Activated CD8-positive, alpha-beta memory T cell treated with anti-CD3 and anti-CD28 coated beads, Interleukin-2, amount 50 U/mL, for 4 hours (primary cell): ENCODE measurements at regions not wholly inside any gene's neighbourhood (a gene's known extent, or its start where the extent isn't known, plus 50 kb on each side); places are given as distances from the start of the nearest gene placed in this dataset.
"Not testable (repeated sequence)": the region's sequence is repeated elsewhere in the genome, so short reads cannot be mapped to it uniquely, and the experiment has no call there.

ENCODE experiments used
- DNase-seq: peaks from one replicate; pipeline ENCODE4 v3.0.0-alpha.2; 2020

DNA sequence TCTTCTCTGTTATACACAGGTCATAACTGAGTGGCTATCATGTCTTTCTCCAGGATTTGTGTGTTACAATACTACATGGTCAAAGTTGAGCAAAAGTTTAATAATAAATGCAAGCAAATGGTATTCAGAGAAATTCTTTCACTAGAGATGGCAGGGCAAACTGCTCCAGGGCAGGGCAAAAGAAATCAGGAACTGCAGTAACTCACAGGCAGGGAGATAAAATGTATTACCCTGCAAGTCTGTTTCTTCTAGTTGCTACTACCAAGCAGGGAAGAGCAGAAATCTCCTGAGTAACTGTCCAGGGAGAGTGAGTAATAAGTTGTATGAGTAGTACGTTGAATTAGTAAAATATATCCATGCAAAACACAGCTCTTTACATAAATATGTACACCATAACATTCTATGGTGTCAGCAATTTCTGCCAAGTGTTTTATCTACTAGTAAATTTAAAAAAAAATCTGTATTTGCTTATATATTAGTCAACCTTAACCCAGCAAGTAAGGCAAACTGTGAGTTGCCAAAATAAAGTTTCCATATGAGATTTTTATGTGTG is 404.1 kb downstream of the ZEB2 start:
- no peak for DNase-seq

DNA sequence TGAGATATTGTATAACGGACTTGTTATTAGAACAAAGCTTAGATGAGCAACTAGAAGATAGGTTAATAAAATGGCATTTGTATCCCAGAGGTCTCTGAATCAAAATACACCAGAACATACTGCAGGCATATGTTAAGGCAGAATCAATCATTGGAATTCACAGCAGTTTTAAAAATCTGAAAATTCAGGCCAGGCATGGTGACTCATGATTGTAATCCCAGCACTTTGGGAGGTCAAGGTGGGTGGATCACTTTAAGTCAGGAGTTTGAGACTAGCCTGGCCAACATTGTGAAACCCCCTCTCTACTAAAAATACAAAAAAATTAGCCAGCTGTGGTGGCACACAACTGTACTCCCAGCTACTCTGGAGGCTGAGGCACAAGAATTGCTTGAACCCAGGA is 405.2 kb downstream of the ZEB2 start:
- no peak for DNase-seq

DNA sequence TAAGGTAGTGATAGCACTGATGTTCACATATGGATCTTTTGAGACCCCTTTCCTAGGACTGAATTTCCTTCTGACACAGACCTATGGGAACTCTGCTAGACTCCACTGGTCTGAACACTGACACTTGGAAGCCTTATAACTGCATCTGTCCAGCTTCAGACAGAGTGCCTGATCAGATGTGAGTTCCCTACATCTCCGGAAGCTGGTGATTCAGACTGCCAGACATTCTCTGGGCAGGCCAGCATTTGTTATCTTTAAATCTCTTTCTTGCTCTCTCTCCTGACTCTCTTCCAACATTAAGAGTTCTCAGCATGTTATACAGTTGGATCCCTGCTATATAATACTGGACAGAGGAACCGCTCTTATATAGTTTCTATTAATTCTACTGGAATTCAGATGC is 408.5 kb downstream of the ZEB2 start:
- DNase-seq = no peak

DNA sequence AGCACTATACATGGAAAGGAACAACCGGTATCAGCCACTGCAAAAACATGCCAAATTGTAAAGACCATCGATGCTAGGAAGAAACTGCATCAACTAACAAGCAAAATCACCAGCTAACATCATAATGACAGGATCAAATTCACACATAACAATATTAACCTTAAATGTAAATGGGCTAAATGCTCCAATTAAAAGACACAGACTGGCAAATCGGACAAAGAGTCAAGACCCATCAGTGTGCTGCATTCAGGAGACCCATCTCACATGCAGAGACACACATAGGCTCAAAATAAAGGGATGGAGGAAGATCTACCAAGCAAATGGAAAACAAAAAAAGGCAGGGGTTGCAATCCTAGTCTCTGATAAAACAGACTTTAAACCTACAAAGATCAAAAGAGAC is 413.8 kb downstream of the ZEB2 start:
- not testable (repeated sequence) for DNase-seq

DNA sequence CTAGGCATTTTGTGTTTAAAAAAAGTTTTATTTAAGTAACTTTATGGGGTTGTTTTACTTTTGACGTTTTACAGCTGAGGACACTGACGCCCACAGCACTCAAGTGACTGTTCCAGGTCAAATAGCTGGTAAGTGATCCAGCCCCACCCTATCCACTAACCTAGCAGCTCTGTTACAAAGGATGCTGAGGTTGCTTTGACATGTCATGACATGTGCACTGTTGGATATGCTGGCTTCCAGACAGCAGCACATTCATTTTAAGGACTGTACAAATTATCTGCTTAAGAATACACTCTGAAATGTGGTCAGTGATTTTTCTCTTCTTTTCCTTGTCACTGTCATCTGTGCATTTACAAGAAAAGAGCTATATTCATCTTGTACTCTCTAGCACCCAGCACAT is 417.5 kb downstream of the ZEB2 start:
- no peak for DNase-seq

DNA sequence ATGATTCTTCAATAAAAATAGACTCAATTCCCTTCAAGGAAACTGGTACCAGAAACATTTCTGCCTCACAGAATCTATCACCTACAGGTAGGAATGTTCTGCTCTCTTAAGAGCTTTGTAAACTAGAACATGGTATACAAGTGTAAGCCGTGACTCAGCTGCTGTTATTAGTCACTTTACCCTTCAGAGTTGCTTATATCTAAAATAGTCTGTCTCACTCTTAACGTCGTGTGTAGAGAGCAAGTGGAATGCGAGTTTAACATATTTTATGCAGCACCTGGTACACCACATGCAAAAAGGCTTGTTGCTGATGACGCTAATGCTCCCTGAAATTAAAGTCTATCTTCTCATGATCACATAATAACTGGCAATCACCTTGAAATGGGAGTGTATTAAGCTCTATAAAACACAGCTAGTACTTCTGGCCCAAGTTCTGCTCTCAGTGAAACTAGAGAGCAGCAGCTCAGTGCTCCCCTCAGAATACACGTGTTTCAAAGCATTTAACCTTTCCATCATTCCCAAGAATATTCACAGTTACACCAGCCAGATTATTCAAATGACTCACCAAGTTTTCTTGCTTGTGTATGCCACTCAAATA is 420.0 kb downstream of the ZEB2 start:
- DNase-seq = no peak

DNA sequence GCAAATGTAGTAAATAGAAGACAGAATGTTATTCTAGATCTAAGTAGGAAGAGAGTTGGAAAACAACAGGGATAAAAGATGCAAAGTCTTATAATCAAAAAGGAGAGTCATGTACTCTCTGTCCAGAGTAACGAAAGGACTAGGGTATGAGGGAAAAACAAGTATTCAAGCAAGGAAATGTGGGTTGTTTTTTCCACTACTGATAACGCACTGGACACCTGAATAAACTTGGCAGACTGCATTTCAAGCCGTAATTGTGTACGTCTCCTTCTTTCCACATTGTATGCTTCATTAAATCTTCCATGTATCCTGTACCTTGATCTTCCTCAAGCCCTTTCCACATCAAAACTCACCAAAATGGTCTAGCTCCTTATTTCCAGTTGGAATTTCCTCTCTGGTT is 420.6 kb downstream of the ZEB2 start:
- no peak for DNase-seq

DNA sequence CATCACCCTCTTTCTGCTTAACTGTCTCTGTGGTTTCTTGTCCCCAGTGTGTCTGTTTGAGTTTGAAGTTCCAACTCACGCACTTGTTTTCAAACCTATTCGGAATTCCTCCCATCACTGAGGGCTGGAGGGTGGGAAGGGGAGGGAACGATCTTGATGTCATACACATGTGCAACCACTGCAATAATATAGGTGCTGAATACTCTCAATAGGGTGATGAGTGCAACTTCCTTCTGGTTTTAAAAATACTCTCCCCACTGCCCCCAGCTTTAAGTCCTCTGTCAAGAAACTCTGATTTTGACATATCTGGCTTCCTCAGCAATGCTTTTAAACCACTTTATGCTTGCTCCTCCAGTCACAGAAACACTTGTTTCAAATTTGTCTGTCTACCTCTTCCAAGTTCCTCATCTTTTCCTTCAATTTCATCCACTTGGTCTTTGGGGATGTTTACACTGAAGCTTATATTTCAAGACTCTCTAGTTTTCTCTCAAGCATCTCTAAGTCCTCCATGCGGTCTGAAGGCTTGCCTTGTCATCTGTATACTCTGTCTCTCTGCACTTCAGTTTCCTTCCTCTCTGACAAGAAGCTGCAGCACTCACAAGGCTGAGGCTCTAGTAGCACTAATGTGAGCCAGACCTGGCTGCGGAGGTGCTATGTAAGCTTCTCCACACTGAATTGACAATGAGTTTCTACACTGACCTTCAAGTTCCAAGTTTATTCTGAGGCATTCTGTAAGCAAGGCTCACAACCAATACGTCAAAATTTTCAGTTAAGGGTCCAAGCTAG is 422.3 kb downstream of the ZEB2 start:
- DNase-seq = no peak

DNA sequence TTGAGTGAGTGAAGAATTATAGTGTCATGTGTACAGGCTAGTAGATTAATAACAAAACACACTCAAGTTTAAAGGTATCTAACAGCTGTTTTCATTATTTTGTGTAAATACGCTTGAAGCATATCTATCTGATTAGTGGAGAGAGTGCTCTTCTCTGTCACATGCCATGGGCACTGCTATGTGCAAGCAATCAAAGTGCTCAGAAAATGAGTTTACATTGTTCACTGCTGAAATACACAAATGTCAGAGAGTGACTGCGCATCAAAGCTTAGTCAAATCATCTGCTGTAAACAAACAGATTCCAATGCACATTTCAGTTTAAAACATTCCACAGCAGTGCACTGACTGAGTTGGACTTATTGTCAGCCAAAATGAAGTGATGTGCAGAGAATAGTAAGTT is 423.4 kb downstream of the ZEB2 start:
- no peak for DNase-seq

DNA sequence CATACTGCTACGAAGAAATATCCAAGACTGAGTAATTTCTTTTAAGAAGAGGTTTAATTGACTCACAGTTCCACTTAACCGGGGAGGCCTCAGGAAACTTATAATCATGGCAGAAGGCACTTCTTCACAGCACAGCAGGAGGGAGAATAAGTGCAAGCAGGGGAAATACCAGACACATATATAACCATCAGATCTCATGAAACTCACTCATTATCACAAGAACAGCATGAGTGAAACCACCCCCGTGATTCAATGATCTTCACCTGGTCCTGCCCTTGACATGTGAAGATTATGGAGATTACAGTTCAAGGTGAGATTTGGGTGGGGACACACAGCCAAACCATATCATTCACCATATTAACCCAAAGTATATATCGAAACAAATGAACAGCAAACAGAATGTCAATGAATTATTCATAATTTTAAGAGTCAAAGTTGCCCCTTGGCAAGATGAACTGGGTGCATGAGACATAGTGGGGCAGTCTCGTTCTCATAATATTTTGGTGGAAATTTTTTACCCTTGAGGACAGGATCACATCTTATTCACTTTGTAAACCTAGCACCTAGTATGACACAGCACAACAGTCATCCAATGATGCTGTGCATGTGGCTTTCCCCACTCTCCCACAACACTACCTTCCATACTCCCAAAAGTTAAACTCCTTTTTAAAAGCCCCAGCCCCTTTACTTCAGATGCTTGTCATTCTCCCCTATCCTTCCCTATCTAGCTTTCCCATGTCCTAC is 425.3 kb downstream of the ZEB2 start:
- DNase-seq = no peak

DNA sequence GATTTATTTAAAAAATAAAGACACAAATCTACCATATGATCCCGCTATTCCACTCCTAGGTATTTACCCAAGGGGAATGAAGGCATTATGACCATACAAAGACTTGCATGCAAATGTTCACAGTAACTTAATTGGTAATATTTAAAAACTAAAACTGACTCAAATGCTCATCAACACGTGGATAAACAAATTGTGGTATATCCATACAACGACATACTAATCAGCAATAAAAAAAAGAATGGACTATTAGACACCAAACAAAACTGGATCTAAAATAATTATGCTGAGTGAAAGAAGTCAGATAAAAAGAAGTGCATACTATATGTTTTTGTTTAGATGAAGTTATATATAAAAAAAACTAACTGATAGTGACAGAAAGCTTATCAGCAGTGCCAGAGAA is 428.3 kb downstream of the ZEB2 start:
- no peak for DNase-seq

DNA sequence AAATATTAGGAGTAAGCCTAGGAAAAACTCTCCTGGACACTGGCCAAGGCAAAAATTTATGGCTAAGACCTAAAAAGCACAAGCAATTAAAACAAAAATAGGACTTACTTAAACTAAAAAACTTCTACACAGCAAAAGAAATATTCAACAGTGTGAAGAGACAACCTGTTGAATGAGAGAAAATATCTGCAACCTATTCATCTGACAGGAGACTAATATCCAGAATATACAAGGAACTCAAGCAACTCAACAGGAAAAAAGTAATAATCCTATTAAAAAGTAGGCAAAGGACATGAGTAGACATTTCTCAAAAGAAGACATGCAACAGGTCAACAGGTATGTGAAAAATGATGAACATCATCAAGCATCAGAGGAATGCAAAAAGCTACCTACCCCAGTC is 431.1 kb downstream of the ZEB2 start:
- DNase-seq = no peak

DNA sequence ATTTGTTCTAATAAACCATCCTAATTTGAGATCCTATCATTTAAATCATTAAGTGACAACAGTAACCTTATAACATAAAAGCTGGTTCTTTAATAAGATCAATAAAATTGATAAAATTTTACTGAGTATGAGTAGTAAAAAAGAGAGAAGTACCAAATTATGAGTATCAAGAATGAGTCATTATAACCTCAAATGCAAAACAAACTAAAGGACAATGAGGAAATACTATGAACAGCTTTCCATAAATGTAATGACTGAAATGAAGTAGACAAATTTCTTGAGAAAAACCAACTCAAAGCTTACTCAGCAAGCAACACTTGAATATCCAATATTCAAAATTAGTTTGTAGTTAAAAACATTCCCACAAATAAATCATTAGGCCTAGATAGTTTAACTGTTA is 433.0 kb downstream of the ZEB2 start:
- DNase-seq = no peak

DNA sequence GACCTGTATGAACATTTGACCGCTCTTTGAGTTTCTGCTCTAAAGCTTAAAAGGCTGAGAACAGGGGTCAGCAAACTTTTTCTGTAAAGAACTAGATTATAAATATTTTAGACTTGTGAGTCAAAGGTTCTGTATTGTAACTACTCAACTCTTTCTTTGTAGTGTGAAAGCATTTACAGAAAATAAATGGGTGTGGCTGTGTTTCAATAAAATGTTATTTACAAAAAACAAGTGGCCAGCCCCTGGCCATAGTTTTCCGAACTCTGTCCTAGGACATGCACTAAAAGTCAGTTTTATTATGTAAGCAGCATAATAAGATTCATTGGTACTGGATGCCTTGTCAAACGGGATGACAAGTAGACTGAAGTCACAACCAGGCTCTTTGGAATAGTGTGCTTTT is 434.9 kb downstream of the ZEB2 start:
- DNase-seq = no peak

DNA sequence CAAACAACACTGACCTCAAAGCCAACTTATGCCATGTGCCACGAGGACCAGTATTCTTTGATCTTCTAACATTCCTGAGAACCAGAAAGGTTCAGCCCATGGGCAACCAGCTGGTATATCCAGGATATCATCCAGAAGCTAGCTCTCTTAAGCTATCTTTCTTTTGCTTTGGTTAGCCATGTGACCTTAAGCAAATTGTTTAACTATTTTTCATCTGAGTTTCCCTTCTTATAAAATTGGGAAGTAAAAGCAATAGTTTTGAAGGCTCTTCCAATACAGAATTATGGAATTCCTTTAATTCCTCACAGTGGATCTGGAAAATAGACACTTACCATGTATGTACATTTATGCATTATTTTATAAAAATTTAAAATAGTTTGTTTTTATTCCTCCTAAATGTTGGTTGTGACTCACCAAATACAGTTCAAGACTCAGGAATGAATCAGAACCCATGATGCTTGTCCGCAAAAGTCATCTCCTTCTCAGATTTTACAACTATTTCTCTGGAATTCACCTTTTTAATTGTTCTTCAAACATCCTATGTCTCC is 435.7 kb downstream of the ZEB2 start:
- no peak for DNase-seq

DNA sequence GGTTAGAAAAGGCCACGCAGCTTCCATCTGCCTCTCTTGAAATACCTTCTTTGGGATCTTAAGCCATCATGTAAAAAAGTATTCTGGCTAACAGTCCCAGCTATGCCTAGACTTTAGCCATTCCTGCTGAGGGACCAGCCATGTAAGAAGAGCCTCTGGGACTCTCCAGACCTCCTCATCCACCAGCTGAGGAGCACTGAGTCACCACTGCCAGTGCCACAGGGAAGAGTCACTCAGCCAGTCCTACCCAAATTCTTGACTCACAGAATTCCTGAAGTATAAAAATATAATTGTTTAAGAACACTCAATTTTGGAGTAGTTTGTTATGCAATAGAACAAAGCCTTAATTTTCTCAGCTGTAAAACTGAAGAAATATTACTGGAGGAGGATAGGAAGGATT is 436.7 kb downstream of the ZEB2 start:
- no peak for DNase-seq

DNA sequence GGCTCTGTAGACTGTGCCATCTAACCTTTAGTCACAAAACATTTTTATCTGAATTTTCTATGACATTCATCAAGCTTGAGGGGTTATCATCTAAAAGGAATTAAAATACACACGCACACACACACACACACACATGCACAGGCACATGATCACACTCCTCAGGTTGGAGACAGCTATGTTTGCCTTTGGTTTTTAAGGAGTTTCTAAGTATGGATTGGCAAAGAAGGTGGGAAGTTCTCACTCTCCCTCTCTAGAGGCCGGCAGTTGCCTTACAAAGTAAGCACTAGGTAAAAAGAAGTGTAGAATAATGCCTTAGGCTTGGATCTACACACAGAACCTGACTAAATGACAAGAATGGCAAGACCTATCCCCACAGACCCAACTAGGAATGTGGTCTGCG is 437.1 kb downstream of the ZEB2 start:
- DNase-seq = no peak

DNA sequence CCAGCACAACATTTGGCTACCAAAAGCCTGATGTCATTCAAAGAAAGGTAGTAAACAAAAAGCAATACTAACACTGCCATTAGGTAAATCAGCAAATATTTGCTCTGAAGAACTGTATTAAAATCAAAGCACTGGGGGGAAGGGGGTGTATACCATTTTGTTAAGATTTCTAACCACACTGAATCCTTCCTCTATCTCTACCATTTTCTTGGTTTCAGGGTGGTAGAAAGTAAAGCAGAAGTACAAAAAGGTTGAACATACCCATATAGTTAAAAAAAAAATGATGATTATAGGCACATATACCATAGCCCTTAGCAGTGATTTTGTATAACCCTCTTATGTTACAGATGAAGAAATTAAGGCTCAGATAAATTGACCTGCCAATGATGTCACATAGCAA is 437.6 kb downstream of the ZEB2 start:
- no peak for DNase-seq

DNA sequence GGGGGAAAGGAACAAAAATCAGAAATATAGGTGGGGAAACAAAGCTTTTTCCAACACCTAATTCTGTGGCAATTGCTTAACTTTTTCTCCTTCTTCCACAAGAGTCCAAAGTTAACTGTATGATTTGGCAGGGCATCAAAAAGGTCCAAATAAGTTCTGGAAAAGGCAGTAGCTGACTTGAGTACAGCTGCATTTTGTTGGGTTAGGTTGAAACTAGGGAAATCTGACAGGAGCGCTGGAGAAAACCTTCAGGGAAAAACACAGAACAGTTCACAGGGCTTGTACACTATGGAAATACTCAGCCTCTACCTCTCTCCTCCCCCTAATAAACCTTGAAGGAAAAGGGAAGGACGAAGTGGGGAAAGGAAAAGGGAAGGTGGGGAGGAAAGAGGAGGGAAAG is 438.6 kb downstream of the ZEB2 start:
- DNase-seq = no peak

DNA sequence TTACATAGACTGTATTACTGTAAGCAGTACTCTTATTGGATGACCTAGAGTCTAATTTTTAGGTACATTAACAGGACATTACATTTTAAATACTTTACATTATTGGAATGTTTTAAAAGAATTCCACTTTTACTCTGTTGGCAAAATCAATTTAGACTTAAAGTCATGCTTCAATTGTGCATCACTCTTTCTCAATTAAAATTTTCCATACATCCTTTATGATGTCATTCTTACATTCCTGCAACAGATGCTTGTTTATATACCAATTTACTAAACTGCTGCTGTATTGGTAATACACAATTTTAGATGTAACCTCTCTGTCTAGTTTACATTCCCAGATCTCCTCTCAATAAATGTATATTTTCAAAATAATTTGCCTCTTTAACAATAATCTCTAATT is 440.1 kb downstream of the ZEB2 start:
- no peak for DNase-seq

DNA sequence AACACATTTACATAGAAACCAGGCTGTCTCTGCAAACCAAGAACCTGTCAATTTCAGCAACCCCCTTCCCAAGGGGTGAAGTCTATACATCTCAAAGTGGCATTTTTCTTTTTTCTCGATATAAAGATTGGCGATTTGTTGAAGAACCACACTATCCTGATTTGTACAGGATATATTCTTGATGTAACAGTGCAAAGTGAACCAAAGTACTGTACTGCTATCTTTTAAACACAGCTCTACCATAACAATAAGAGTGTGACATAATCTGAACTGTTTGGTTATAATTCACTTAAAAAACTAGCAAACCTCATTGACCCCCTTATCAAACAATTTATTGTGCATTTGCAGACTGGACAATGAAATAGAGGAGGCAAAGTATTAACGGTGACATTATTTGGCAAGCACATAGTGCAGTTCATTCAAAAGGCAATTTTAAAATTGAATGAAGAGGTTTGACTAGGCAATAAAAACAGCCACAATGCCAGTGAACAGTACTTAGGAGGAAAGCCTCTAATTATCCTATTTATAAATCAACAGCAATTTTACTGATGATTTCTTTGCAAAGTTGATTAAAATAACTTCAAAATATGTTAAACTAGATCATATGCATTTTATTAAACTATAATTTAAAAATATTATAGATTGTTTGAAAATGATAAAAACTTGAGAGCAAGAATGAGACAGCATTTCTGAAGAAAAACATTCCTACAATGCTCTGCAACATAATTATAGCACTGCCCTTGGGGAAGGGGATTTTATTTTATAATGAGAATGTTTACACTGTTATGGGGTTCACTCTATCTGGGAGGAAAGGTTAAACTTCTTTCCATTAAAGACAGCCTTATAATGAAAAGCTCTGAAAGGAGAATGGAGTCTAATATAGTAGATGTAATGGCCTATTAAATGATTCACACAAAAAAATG is 440.9 kb downstream of the ZEB2 start:
- no peak for DNase-seq

DNA sequence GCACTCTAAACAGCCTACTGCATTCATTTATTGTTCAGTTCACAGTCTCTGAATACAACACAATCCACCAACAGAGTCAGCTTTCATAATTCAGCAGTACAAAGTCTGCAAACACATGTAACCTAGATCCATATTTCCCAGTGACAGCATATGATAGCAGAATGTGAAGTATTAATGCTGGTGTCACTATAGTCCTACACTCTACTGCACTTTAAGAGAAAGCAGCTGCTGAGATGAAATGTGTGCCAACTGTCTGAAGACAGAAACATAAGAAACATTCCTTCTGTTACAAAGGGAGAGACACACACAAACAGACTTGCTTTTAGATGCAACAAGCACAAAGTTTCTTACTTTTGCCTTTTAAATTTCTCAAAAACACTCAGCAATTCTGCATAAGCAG is 441.8 kb downstream of the ZEB2 start:
- no peak for DNase-seq

DNA sequence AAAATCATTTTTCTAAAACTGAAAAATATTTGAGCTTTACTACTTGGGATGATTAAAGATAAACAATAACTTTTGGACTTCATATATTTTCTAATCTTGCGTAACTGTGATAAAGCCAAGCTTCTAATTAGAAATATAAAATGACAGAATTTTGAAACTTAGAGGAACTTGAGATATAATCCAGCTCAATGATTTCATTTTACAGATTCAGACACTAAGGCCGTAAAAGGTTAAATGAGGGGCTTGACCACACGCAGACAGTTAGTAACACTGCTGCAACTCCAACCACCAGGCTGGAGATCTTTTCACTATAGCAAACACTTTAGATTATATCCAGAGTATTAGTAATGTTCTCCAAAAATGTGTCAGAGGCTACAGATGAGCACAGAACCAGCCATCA is 445.5 kb downstream of the ZEB2 start:
- DNase-seq = no peak
